Kidney glomerular epithelial cell (primary cell): ENCODE measurements at regions not wholly inside any gene's neighbourhood (a gene's known extent, or its start where the extent isn't known, plus 50 kb on each side); places are given as distances from the start of the nearest gene placed in this dataset.
"Not testable (repeated sequence)": the region's sequence is repeated elsewhere in the genome, so short reads cannot be mapped to it uniquely, and the experiment has no call there.

Experiments used
- DNase-seq: peaks from one replicate; lab custom pipeline; 2025; lab: John Stamatoyannopoulos, UW

DNA sequence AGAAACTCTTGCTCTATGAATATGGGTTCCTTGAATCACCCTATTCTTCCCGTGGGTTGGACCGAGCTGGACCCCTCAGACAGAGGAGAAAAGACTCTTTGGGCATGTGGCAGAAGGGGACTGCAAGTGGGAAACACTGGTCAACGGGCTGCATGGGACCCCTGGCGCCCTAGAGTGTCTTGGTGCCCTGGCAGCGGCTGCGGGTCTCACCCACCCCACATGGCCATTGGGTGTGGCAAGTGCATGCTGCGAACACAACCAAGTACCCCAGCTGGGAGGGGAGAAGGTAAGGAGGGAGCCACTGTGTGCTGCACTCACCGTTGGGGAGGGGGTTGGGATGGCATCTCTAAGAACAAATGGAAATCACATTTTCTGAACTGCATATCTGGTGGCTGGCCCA is 438.8 kb upstream of the EYS start:
- DNase-seq = no peak

DNA sequence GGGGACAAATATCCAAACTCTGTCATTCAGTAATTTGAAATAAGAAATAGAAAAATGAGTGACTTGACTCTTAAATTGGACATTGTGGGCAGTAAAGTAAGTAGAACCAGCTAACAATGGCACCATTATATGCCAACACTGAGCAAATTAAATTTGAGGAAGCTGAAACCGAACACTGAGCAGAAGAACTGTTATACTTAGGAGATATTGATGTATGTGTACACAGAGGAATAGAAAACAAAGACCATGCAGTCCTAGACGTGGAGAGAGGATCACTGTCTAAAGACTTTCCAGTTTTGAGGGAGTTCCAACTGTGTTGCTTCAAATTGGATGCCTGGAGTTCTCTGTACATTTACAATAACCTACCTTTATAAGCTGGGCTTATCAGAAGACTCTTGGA is 427.0 kb upstream of the EYS start:
- no peak for DNase-seq

GRCh38 chr6:66128656-66129055 is 421.6 kb upstream of the EYS start:
- no peak for DNase-seq

- DNase-seq = no peak
These were observed 421.2 kb upstream of the EYS start for GRCh38 chr6:66128243-66128642.

GRCh38 chr6:66127061-66127460 is 420.0 kb upstream of the EYS start:
- no peak for DNase-seq

- DNase-seq = no peak
These were observed 419.3 kb upstream of the EYS start for GRCh38 chr6:66126358-66126757.

DNA sequence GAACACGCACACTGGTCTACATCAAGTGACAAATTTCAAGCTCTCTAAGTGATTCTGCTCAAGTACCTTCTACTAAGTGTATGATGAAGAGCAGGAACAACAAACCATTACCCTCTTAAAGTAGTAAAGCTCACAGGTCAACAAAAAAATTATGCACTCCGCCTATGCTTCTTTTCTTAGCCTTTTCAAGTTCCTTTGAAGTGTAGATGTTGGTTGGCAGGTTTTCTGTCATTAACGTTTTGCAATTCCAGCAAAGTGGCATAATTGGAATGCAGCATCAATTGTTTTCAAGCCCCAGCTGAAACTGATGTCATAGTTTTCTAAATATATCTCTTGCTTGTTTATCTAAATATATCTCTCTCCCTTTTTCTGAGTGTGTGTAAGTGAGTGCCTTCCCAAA is 396.9 kb upstream of the EYS start:
- DNase-seq = no peak

GRCh38 chr6:66103354-66103753 is 396.3 kb upstream of the EYS start:
- no peak for DNase-seq

DNA sequence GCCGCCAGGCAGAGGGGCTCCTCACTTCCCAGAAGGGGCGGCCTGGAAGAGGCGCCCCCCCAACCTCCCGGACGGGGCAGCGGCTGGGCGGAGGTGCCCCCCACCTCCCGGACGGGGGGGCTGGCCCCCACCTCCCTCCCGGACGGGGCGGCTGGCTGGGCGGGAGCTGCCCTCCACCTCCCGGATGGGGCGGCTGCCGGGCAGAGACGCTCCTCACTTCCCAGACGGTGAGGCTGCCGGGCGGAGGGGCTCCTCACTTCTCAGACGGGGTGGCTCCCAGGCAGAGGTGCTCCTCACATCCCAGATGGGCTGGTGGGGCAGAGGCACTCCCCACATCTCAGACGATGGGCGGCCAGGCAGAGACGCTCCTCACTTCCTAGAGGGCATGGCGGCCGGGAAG is 389.7 kb upstream of the EYS start:
- no peak for DNase-seq

GRCh38 chr6:66094615-66095014 is 387.6 kb upstream of the EYS start:
- no peak for DNase-seq

GRCh38 chr6:66092306-66092705 is 385.3 kb upstream of the EYS start:
- not testable (repeated sequence) for DNase-seq

GRCh38 chr6:66086532-66086931 is 379.5 kb upstream of the EYS start:
- no peak for DNase-seq

- DNase-seq = no peak
These were observed 375.9 kb upstream of the EYS start for GRCh38 chr6:66082914-66083313.

DNA sequence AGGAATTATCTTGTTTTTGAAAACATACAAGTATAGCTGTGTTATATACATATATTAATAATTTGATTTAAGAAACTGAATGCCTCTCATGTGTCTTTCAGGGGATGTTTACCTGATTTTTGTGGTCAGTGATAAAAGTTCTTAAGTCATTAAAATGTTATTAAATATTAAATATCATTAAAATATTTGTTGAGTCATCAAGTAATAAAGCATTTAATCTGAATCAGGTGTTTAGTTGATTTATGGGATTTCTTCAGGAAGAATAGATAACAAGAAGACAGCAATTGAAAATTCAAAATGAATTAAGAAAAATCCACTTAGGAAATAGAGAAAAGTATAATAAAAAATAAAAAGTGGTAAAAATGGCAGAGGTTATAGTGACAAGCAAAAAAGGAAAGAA is 361.9 kb upstream of the EYS start:
- no peak for DNase-seq

DNA sequence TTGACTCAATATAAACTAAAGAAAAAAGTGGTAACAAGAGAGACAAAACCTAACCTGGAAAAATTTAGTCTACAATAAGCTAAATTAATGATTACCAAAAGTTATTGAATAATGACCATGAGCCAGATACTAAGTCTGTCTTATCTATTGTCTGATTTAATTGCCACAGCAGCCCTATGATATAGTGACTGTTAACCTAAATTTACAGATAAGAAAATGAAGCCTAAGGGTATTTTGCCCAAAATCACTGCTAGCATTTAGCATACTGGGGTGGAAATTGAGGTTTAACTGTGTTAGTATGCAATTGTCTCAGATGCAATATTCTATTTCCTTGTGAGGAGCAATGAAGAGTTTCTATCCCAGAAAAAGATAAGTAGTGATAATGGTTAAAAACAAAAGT is 361.0 kb upstream of the EYS start:
- no peak for DNase-seq

- DNase-seq = no peak
These were observed 358.3 kb upstream of the EYS start for GRCh38 chr6:66065313-66065712.

DNA sequence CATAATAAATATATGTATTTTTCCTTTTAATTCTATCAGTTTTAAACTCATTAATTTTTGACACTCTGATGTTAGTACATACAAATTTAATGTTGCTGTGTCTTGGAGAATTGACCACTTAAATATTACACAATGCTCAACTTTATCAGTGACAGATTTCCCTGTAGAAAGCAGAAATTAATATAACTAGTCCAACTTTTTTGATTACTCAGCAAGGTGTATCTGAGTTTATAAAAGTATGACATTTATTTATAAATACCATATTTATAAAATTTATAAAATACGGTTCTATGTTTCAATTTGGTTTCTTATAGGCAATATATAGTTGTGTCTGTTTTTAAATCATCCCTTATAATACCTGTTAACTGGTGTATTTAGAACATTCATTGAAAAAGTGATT is 350.0 kb upstream of the EYS start:
- DNase-seq = no peak

DNA sequence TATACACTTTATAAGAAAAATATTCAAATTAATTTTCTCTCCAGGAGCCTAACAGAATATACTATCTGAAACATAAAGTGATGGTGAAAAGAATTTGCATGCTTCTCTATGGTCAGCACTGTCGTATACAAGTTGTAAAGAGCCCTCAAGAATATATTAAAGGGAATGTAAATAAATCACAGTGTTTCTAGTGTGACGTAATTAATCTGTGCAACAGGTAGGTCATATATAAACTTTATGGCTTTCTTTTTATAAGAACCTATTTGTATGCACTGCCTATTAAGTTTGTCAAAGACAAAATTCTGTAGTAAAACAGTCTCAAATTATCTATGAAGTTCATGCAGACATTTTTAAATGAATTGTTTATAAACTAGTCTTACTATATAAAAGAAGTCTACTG is 347.9 kb upstream of the EYS start:
- no peak for DNase-seq

GRCh38 chr6:66051812-66052211 is 344.8 kb upstream of the EYS start:
- no peak for DNase-seq

DNA sequence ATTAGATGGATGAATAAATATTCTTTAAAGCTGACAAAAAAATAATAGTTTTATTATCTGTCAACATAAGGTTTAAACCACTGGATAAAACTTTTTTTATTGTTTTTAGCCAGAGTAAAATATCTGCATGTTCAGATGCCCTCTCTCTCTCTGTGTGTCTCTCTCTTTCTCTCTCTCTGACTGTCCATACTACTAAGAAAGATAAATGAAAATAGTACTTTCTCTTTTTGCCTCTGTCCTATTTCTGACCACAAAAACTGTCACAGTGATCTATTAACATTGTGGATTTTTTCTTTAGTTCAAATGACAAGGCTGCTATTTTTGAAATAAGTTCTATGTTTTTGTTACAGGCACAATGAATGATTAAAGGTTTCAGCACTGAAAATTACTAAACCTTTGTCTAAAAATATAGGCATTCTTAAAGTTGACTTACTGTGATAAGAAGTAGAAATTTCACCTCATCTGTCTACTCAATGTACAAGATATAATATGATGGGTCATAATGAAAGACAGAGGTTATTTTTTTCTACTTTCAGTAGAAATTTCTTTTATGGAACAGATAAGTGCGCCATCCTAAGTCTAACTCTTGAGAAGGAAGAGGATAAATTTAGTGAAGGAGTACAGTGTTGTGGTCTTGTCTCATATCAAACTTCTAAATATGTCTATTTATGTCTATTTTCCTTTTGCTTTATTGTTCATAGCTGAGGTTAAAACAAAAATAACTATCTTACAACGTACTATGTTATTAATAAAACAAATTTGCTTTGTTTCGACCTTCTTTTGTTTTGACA is 341.9 kb upstream of the EYS start:
- no peak for DNase-seq

DNA sequence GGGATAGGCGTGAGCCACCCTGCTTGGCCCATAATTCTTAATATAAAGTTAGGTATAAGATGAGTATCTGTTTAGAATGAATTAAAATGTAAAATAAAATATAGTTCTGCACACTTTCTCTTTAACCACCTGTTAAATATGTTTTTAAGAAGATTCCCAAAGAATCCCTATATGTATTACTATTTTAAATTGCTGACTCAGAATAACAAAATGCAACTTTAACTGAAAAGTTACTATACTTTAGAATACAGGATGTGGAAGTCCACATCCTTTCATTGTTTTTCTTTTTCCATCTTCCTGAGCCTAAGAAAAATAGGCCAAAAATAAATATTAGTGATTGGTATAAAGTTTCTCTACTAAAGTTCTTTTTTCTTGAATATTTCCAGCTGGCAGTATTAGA is 325.6 kb upstream of the EYS start:
- no peak for DNase-seq

DNA sequence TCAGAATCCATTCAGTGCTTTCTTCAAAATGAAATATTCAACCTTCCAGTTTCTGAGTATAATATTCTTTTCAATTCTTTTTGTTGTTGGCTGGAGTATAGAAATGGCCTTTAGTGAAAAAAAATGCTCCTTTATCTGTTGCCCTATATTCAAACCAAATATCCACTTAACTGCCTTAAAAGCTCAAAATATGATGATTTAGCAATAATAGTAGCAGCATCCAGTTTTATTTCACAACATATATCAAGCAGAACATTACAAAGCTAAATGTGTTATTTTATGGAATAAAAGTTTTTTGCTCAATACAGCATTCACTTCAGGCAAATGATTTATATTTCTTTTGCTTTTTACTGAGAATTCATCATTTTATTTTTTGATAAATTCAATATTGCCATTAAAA is 322.4 kb upstream of the EYS start:
- no peak for DNase-seq

- DNase-seq = no peak
These were observed 292.3 kb upstream of the EYS start for GRCh38 chr6:65999288-65999791.

- DNase-seq = no peak
These were observed 291.5 kb upstream of the EYS start for GRCh38 chr6:65998544-65998943.
